Panc1 (cell line): ENCODE measurements at regions not wholly inside any gene's neighbourhood (a gene's known extent, or its start where the extent isn't known, plus 50 kb on each side); places are given as distances from the start of the nearest gene placed in this dataset.

Source experiments
- CTCF ChIP-seq: fragments of 450-650 bp; IDR thresholded peaks from 2 replicates; pipeline ENCODE4 v1.5.1; 2017; ENCODE audit warnings: mild to moderate bottlenecking
- POLR2AphosphoS5 ChIP-seq: IDR thresholded peaks from 2 replicates; pipeline ENCODE4 v1.6.1; 2012; ENCODE audit warnings: mild to moderate bottlenecking, low read depth, low read length, moderate library complexity
- TCF7L2 ChIP-seq: IDR thresholded peaks from 2 replicates; pipeline ENCODE4 v1.6.1; 2011; ENCODE audit warnings: mild to moderate bottlenecking, low read depth, low read length, inconsistent platforms
- TF ChIP-seq, protein P1 (sequence below), 2 experiments: IDR thresholded peaks; 2 replicates each; pipeline ENCODE4 v1.6.1; 2011 to 2012; ENCODE audit warnings: low read depth in 2 of 2, control low read depth in 1 of 2, low read length in 1 of 2, mild to moderate bottlenecking in 1 of 2, moderate library complexity in 1 of 2; ENCODE audit not compliant: insufficient read depth in 1 of 2

- TF ChIP-seq CTCF (peak; percentile 89), TCF7L2 (no peak), POLR2AphosphoS5 (no peak)
- TF ChIP-seq, protein P1, sequence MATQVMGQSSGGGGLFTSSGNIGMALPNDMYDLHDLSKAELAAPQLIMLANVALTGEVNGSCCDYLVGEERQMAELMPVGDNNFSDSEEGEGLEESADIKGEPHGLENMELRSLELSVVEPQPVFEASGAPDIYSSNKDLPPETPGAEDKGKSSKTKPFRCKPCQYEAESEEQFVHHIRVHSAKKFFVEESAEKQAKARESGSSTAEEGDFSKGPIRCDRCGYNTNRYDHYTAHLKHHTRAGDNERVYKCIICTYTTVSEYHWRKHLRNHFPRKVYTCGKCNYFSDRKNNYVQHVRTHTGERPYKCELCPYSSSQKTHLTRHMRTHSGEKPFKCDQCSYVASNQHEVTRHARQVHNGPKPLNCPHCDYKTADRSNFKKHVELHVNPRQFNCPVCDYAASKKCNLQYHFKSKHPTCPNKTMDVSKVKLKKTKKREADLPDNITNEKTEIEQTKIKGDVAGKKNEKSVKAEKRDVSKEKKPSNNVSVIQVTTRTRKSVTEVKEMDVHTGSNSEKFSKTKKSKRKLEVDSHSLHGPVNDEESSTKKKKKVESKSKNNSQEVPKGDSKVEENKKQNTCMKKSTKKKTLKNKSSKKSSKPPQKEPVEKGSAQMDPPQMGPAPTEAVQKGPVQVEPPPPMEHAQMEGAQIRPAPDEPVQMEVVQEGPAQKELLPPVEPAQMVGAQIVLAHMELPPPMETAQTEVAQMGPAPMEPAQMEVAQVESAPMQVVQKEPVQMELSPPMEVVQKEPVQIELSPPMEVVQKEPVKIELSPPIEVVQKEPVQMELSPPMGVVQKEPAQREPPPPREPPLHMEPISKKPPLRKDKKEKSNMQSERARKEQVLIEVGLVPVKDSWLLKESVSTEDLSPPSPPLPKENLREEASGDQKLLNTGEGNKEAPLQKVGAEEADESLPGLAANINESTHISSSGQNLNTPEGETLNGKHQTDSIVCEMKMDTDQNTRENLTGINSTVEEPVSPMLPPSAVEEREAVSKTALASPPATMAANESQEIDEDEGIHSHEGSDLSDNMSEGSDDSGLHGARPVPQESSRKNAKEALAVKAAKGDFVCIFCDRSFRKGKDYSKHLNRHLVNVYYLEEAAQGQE (IDR thresholded peaks at IDR 0.05; ENCODE audit: insufficient read depth in 1 of 2, low read depth in 2 of 2, low read length in 1 of 2), result no peak
Observed at GRCh38 chr3:176939022-176939817, 258.1 kb downstream of the TBL1XR1 start.
